Kidney (tissue), 13 donors: ENCODE measurements at regions not wholly inside any gene's neighbourhood (a gene's known extent, or its start where the extent isn't known, plus 50 kb on each side); places are given as distances from the start of the nearest gene placed in this dataset.

Source experiments
- DNase-seq, 5 donors: peaks; one replicate each; pipeline ENCODE4 v3.0.0-alpha.2; 2013 to 2020
- FAIRE-seq: peaks from 2 replicates; lab custom pipeline; 2012; peaks lifted over from hg19 to GRCh38; lab: Jason Lieb, UNC
- H3K27ac ChIP-seq, 2 donors: one replicate each; pipeline ENCODE4 v1.7.0; 2013; ENCODE audit warnings: low read depth in 2 of 2, low read length in 2 of 2, inconsistent platforms in 1 of 2
- H3K27me3 ChIP-seq: one replicate; pipeline ENCODE4 v1.7.1; 2013; ENCODE audit warnings: low read length, inconsistent platforms; ENCODE audit not compliant: control insufficient read depth, insufficient read depth
- H3K36me3 ChIP-seq, 3 donors: one replicate each; pipeline versions ENCODE4 v1.7.0 to v1.7.1; 2013; ENCODE audit warnings: low read length in 3 of 3, control low read depth in 1 of 3, inconsistent platforms in 1 of 3; ENCODE audit not compliant: insufficient read depth in 3 of 3, control insufficient read depth in 2 of 3
- H3K4me1 ChIP-seq, 3 donors: one replicate each; pipeline versions ENCODE4 v1.7.0 to v1.7.1; 2013; ENCODE audit warnings: low read length in 3 of 3, inconsistent platforms in 1 of 3, low read depth in 1 of 3; ENCODE audit not compliant: control insufficient read depth in 2 of 3, insufficient read depth in 2 of 3
- H3K4me3 ChIP-seq, 3 donors: one replicate each; pipeline versions ENCODE4 v1.7.0 to v1.8.1; 2013; ENCODE audit warnings: low read length in 3 of 3, control low read depth in 1 of 3, inconsistent platforms in 1 of 3
- H3K9ac ChIP-seq, 3 donors: one replicate each; pipeline versions ENCODE4 v1.7.0 to v1.7.1; 2013; ENCODE audit warnings: low read length in 3 of 3, control low read depth in 1 of 3, inconsistent platforms in 1 of 3
- H3K9me3 ChIP-seq, 3 donors: one replicate each; pipeline versions ENCODE4 v1.7.0 to v1.7.1; 2013; ENCODE audit warnings: low read length in 3 of 3, control low read depth in 1 of 3, inconsistent platforms in 1 of 3; ENCODE audit not compliant: control insufficient read depth in 2 of 3, insufficient read depth in 1 of 3
- CTCF ChIP-seq: IDR thresholded peaks from 3 replicates; pipeline ENCODE4 v1.5.1; 2012; ENCODE audit warnings: mild to moderate bottlenecking, moderate library complexity, borderline replicate concordance; ENCODE audit not compliant: insufficient read depth; ENCODE audit errors: extremely low read depth
- intact Hi-C: fragments of 100-400 bp; cut with DNase I; formaldehyde crosslinking; loops from one replicate; pipeline ENCODE4 v1.11.1; 2022
- donor health status: control.
- donor health status: control.
- donor health status: control.
- donor health status: control.
- donor health status: control.
- donor health status: DM: yes; HTN: yes; CAD: no.
- donor health status: Normal renal cell carcinoma (clear cell type).

DNA sequence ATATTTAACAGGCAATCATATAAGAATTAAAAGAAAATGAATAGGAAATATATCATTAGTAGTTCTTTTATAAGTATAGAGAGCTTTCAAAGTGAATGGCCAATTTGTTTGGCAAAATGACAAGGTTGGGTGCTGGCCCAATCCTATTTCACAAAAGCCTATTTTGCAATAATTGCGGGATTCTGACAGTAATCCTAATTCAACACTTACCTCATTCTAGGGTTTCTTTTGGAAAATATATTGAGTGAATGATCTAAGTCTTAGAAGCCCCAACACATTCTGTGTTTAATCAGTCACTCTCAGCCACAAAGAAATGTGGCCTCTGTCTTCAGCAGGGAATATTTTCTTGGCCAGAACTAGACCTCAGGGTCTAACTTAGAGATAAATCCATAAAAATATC, 835.9 kb upstream of the ZNF608 start:
- intact Hi-C loops = no loop called here
- FAIRE-seq (no peak), DNase-seq (no peak)
- Histone ChIP-seq H3K9ac (no peak overlapping the region), H3K27me3 (no peaks in the 10 kb centered on the region), H3K36me3 (no peaks in the 10 kb centered on the region), H3K27ac (no peak overlapping the region), H3K9me3 (no peaks in the 10 kb centered on the region), H3K4me3 (no peak overlapping the region), H3K4me1 (no peaks in the 10 kb centered on the region)
- TF ChIP-seq CTCF = no peak

DNA sequence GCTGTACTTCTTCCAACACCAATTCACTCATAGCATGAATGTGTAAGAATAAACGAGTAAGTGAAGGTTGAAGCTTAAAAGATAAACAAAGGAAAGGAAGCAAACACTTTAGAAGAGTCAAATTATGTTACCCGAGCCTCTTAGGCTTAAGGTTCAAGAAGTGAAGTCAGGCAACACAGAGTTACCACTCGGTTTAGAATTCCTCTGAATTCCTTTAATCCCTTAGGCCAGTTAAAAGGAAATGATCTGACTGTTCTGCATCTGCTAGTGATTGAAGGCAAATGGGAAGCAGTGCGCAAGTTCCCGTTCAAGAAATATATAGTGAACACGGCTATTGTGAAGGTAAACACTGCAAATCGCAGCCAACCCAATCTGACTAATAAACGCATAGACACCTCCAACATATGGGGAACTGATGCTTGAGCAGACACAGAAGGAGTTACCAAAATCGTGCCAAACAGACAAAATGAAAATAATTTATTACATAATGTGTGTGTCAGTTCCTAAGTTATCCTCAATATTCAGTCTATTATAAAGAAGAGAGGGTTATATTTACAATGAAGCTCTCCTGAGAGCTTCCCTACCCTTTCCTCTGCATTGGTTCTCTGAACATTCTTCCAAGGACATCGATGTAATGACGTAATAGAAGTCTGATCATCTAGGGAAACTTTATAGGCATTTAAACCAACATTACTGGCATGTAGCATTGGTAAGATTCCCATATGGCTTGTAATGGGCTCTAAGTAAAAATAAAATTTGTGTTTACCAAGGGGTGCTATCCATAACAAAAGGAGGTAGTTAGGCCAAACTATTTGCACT, 837.1 kb upstream of the ZNF608 start:
- Histone ChIP-seq H3K36me3 (no peaks in the 10 kb centered on the region), H3K4me3 (no peak overlapping the region), H3K9me3 (no peaks in the 10 kb centered on the region), H3K27ac (no peak overlapping the region), H3K27me3 (no peaks in the 10 kb centered on the region), H3K4me1 (no peaks in the 10 kb centered on the region), H3K9ac (no peak overlapping the region)
- TF ChIP-seq CTCF = no peak
- DNase-seq (peak in 1 of 5 donors; percentile 44), FAIRE-seq (no peak)
- intact Hi-C loops = no loop called here

GRCh38 chr5:125584140-125584520, 837.7 kb upstream of the ZNF608 start:
- no peaks in the 10 kb centered on the region for H3K27me3 ChIP-seq
- no peaks in the 10 kb centered on the region for H3K36me3 ChIP-seq
- H3K9me3 ChIP-seq = no peaks in the 10 kb centered on the region
- H3K9ac ChIP-seq = no peak overlapping the region
- H3K4me1 ChIP-seq = no peaks in the 10 kb centered on the region
- no peak for FAIRE-seq
- no peak for TF ChIP-seq CTCF
- H3K27ac ChIP-seq = no peak overlapping the region
- intact Hi-C loops = no loop called here
- DNase-seq = no peak
- H3K4me3 ChIP-seq = no peak overlapping the region
